ENCODE measurements at regions not wholly inside any gene's neighbourhood (a gene's known extent, or its start where the extent isn't known, plus 50 kb on each side); places are given as distances from the start of the nearest gene placed in this dataset.

- TF ChIP-seq, protein P1, sequence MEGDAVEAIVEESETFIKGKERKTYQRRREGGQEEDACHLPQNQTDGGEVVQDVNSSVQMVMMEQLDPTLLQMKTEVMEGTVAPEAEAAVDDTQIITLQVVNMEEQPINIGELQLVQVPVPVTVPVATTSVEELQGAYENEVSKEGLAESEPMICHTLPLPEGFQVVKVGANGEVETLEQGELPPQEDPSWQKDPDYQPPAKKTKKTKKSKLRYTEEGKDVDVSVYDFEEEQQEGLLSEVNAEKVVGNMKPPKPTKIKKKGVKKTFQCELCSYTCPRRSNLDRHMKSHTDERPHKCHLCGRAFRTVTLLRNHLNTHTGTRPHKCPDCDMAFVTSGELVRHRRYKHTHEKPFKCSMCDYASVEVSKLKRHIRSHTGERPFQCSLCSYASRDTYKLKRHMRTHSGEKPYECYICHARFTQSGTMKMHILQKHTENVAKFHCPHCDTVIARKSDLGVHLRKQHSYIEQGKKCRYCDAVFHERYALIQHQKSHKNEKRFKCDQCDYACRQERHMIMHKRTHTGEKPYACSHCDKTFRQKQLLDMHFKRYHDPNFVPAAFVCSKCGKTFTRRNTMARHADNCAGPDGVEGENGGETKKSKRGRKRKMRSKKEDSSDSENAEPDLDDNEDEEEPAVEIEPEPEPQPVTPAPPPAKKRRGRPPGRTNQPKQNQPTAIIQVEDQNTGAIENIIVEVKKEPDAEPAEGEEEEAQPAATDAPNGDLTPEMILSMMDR (IDR thresholded peaks at IDR 0.05; ENCODE audit: insufficient read depth, low read length, poor library complexity, severe bottlenecking) = peak; percentile 83
- TF ChIP-seq EZH2phosphoT487 (conservative IDR thresholded peaks at IDR 0.05; ENCODE audit: low read length) = no peak
These were observed 76.7 kb upstream of the RGS6 start for GRCh38 chr14:71855399-71856036.

Measured in SU-DHL-6 (cell line).